ENCODE measurements at regions not wholly inside any gene's neighbourhood (a gene's known extent, or its start where the extent isn't known, plus 50 kb on each side); places are given as distances from the start of the nearest gene placed in this dataset.

GRCh38 chr2:173680574-173680973 lies 284.6 kb downstream of the SP3 start:
- POLR2A ChIA-PET, result no interaction called here
- CTCF ChIA-PET, result no interaction called here
- no peaks in the 10 kb centered on the region for H3K27me3 Mint-ChIP-seq (ENCODE audit: low read depth)
- no peak overlapping the region for H3K27ac Mint-ChIP-seq
- H3K36me3 Mint-ChIP-seq, result no peaks in the 10 kb centered on the region
- peaks cover 11% of the 10 kb centered on the region for H3K9me3 Mint-ChIP-seq
- ATAC-seq, result no peak
- DNase-seq (ENCODE audit: low spot score), result no peak
- TF ChIP-seq ATF2 (CRISPR knock-in tag; IDR thresholded peaks at IDR 0.05; ENCODE audit: borderline replicate concordance, low read depth) (no peak), OVOL2 (CRISPR knock-in tag; IDR thresholded peaks at IDR 0.05; ENCODE audit: borderline replicate concordance) (no peak)
- H3K4me3 Mint-ChIP-seq, result no peak overlapping the region
- H3K4me1 Mint-ChIP-seq, result peaks cover 13% of the 10 kb centered on the region

- Mint-ChIP-seq H3K36me3 (no peaks in the 10 kb centered on the region), H3K4me1 (0 out of 2 replicates have a peak, but pooled peaks cover 9% of the 10 kb centered on the region), H3K4me3 (no peak overlapping the region), H3K27me3 (ENCODE audit: low read depth) (no peaks in the 10 kb centered on the region), H3K9me3 (peaks cover 6% of the 10 kb centered on the region; the same call in 1 of the 2 replicates), H3K27ac (no peak overlapping the region)
- DNase-seq (ENCODE audit: low spot score) (no peak), ATAC-seq (no peak)
- TF ChIP-seq STAT6 (CRISPR knock-in tag; conservative IDR thresholded peaks at IDR 0.05; ENCODE audit: low read depth), result no peak
- no peak for TF ChIP-seq TCF7 (CRISPR knock-in tag; IDR thresholded peaks at IDR 0.05; ENCODE audit: low read depth)
- TF ChIP-seq JAZF1 (CRISPR knock-in tag; IDR thresholded peaks at IDR 0.05), result no peak
- no peak for TF ChIP-seq ZNF219 (CRISPR knock-in tag; IDR thresholded peaks at IDR 0.05; ENCODE audit: borderline replicate concordance)
- no peak for TF ChIP-seq ZNF121 (CRISPR knock-in tag; IDR thresholded peaks at IDR 0.05)
- TF ChIP-seq, protein P1, sequence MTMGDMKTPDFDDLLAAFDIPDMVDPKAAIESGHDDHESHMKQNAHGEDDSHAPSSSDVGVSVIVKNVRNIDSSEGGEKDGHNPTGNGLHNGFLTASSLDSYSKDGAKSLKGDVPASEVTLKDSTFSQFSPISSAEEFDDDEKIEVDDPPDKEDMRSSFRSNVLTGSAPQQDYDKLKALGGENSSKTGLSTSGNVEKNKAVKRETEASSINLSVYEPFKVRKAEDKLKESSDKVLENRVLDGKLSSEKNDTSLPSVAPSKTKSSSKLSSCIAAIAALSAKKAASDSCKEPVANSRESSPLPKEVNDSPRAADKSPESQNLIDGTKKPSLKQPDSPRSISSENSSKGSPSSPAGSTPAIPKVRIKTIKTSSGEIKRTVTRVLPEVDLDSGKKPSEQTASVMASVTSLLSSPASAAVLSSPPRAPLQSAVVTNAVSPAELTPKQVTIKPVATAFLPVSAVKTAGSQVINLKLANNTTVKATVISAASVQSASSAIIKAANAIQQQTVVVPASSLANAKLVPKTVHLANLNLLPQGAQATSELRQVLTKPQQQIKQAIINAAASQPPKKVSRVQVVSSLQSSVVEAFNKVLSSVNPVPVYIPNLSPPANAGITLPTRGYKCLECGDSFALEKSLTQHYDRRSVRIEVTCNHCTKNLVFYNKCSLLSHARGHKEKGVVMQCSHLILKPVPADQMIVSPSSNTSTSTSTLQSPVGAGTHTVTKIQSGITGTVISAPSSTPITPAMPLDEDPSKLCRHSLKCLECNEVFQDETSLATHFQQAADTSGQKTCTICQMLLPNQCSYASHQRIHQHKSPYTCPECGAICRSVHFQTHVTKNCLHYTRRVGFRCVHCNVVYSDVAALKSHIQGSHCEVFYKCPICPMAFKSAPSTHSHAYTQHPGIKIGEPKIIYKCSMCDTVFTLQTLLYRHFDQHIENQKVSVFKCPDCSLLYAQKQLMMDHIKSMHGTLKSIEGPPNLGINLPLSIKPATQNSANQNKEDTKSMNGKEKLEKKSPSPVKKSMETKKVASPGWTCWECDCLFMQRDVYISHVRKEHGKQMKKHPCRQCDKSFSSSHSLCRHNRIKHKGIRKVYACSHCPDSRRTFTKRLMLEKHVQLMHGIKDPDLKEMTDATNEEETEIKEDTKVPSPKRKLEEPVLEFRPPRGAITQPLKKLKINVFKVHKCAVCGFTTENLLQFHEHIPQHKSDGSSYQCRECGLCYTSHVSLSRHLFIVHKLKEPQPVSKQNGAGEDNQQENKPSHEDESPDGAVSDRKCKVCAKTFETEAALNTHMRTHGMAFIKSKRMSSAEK (CRISPR knock-in tag; IDR thresholded peaks at IDR 0.05; ENCODE audit: borderline replicate concordance), result no peak
- no peak for TF ChIP-seq GTF2I (CRISPR knock-in tag; conservative IDR thresholded peaks at IDR 0.05)
- TF ChIP-seq E2F1 (CRISPR knock-in tag; IDR thresholded peaks at IDR 0.05), result no peak
- TF ChIP-seq SP1 (CRISPR knock-in tag; conservative IDR thresholded peaks at IDR 0.05), result no peak
- no peak for TF ChIP-seq ZNF396 (CRISPR knock-in tag; IDR thresholded peaks at IDR 0.05; ENCODE audit: borderline replicate concordance)
- no peak for TF ChIP-seq ZNF232 (CRISPR knock-in tag; IDR thresholded peaks at IDR 0.05)
- TF ChIP-seq SMAD4 (CRISPR knock-in tag; IDR thresholded peaks at IDR 0.05), result no peak
- no peak for TF ChIP-seq TEAD1 (CRISPR knock-in tag; IDR thresholded peaks at IDR 0.05)
- TF ChIP-seq, protein P2, sequence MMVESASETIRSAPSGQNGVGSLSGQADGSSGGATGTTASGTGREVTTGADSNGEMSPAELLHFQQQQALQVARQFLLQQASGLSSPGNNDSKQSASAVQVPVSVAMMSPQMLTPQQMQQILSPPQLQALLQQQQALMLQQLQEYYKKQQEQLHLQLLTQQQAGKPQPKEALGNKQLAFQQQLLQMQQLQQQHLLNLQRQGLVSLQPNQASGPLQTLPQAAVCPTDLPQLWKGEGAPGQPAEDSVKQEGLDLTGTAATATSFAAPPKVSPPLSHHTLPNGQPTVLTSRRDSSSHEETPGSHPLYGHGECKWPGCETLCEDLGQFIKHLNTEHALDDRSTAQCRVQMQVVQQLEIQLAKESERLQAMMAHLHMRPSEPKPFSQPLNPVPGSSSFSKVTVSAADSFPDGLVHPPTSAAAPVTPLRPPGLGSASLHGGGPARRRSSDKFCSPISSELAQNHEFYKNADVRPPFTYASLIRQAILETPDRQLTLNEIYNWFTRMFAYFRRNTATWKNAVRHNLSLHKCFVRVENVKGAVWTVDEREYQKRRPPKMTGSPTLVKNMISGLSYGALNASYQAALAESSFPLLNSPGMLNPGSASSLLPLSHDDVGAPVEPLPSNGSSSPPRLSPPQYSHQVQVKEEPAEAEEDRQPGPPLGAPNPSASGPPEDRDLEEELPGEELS (CRISPR knock-in tag; IDR thresholded peaks at IDR 0.05), result no peak
- TF ChIP-seq, protein P3, sequence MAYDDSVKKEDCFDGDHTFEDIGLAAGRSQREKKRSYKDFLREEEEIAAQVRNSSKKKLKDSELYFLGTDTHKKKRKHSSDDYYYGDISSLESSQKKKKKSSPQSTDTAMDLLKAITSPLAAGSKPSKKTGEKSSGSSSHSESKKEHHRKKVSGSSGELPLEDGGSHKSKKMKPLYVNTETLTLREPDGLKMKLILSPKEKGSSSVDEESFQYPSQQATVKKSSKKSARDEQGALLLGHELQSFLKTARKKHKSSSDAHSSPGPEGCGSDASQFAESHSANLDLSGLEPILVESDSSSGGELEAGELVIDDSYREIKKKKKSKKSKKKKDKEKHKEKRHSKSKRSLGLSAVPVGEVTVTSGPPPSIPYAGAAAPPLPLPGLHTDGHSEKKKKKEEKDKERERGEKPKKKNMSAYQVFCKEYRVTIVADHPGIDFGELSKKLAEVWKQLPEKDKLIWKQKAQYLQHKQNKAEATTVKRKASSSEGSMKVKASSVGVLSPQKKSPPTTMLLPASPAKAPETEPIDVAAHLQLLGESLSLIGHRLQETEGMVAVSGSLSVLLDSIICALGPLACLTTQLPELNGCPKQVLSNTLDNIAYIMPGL (CRISPR knock-in tag; IDR thresholded peaks at IDR 0.05), result no peak
- no peak for TF ChIP-seq CREM (CRISPR knock-in tag; IDR thresholded peaks at IDR 0.05)
- POLR2A ChIA-PET, result no interaction called here
- CTCF ChIA-PET, result no interaction called here
These were observed 283.1 kb downstream of the SP3 start for GRCh38 chr2:173681881-173682650.

Data from WTC11 (cell line).